Endothelial cell of umbilical vein (primary cell): ENCODE measurements at regions not wholly inside any gene's neighbourhood (a gene's known extent, or its start where the extent isn't known, plus 50 kb on each side); places are given as distances from the start of the nearest gene placed in this dataset.

ENCODE experiments used
- BruUV-seq: library from RNA; stranded (reverse); fragments of 400-500 nt; replicated peaks from 2 replicates; lab custom pipeline; 2021; lab: Mats Ljungman, UMichigan
- CTCF ChIA-PET: fragments of 300-600, 350-600 bp; sonication (Branson Sonifier 250); formaldehyde crosslinking; loops from one replicate; lab custom pipeline; 2021; ENCODE audit warnings: antibody characterized with exemption, inconsistent platforms; lab: Charles Lee
- POLR2A ChIA-PET: fragments of 300-600, 350-600 bp; sonication (Branson Sonifier 250); formaldehyde crosslinking; loops from one replicate; lab custom pipeline; 2021; ENCODE audit warnings: antibody characterized with exemption, inconsistent platforms; lab: Charles Lee
- DNase-seq: peaks from one replicate; pipeline ENCODE4 v3.0.0-alpha.2; 2011; ENCODE audit warnings: low read depth, low spot score
- FAIRE-seq: peaks from 2 replicates; lab custom pipeline; 2011; peaks lifted over from hg19 to GRCh38; lab: Jason Lieb, UNC
- H2AFZ ChIP-seq: 2 replicates; pipeline ENCODE4 v1.6.0; 2012; ENCODE audit warnings: low read depth, low read length, control low read depth, inconsistent platforms
- H3K27ac ChIP-seq: 2 replicates; pipeline ENCODE4 v1.5.1; 2011; ENCODE audit warnings: low read depth, mild to moderate bottlenecking, control low read depth, low read length, moderate library complexity; ENCODE audit not compliant: insufficient read depth
- H3K27me3 ChIP-seq, 2 experiments: 2 replicates each; pipeline versions ENCODE4 v1.6.0 to v1.6.1; 2011; ENCODE audit warnings: low read length in 2 of 2, mixed read lengths in 1 of 2; ENCODE audit not compliant: control insufficient read depth in 2 of 2, insufficient read depth in 2 of 2
- H3K36me3 ChIP-seq, 2 experiments: 2 replicates in 1 of 2; 3 replicates in 1 of 2; pipeline ENCODE4 v1.5.1; 2011; ENCODE audit warnings: low read length in 2 of 2, mild to moderate bottlenecking in 1 of 2, moderate library complexity in 1 of 2; ENCODE audit not compliant: control insufficient read depth in 2 of 2, insufficient read depth in 2 of 2; ENCODE audit errors: extremely low read depth in 1 of 2
- H3K4me1 ChIP-seq: 3 replicates; pipeline ENCODE4 v1.5.1; 2011; ENCODE audit warnings: mild to moderate bottlenecking, low read length; ENCODE audit not compliant: control insufficient read depth, insufficient read depth; ENCODE audit errors: extremely low read depth
- H3K4me2 ChIP-seq: 2 replicates; pipeline ENCODE4 v1.6.1; 2011; ENCODE audit warnings: low read length, control low read depth, mixed read lengths; ENCODE audit not compliant: insufficient read depth
- H3K4me3 ChIP-seq, 3 experiments: fragments of 200-600 bp in 1 of 3; sonication (generic), shearing (Covaris generic) in 1 of 3; replicated peaks in 1 of 3; 2 replicates each; pipeline ENCODE4 v1.5.1; 2011 to 2016; ENCODE audit warnings: control low read depth in 3 of 3, low read length in 3 of 3, mild to moderate bottlenecking in 2 of 3, inconsistent platforms in 1 of 3, low read depth in 1 of 3, moderate library complexity in 1 of 3; ENCODE audit not compliant: insufficient read depth in 1 of 3
- H3K79me2 ChIP-seq: 2 replicates; pipeline ENCODE4 v1.6.0; 2012; ENCODE audit warnings: low read length, inconsistent platforms; ENCODE audit not compliant: control insufficient read depth, insufficient read depth
- H3K9ac ChIP-seq: replicated peaks from 2 replicates; pipeline ENCODE3; 2011; ENCODE audit warnings: low read length, control low read depth; ENCODE audit not compliant: insufficient read depth; ENCODE audit errors: extremely low read depth
- H3K9me1 ChIP-seq: replicated peaks from 3 replicates; pipeline ENCODE4 v1.6.0; 2011; ENCODE audit warnings: mild to moderate bottlenecking, low read length; ENCODE audit not compliant: control insufficient read depth, insufficient read depth; ENCODE audit errors: extremely low read depth
- H3K9me3 ChIP-seq: replicated peaks from 2 replicates; pipeline ENCODE4 v1.5.1; 2012; ENCODE audit warnings: low read length, inconsistent platforms; ENCODE audit not compliant: control insufficient read depth, insufficient read depth
- H4K20me1 ChIP-seq: replicated peaks from 2 replicates; pipeline ENCODE3; 2011; ENCODE audit warnings: mild to moderate bottlenecking, low read length; ENCODE audit not compliant: control insufficient read depth, insufficient read depth; ENCODE audit errors: extremely low read depth
- CTCF ChIP-seq, 2 donors: IDR thresholded peaks; 1 replicate in 1 of 2; 2 replicates in 1 of 2; pipeline ENCODE4 v1.5.1; 2011; ENCODE audit warnings: low read length in 2 of 2, mild to moderate bottlenecking in 2 of 2, moderate library complexity in 2 of 2, control low read depth in 1 of 2, inconsistent platforms in 1 of 2, low read depth in 1 of 2; ENCODE audit not compliant: insufficient read depth in 1 of 2; ENCODE audit errors: extremely low read depth in 1 of 2
- EZH2 ChIP-seq: IDR thresholded peaks from 2 replicates; pipeline ENCODE4 v1.6.1; 2012; ENCODE audit warnings: borderline replicate concordance, low read depth, mild to moderate bottlenecking, moderate library complexity, low read length, inconsistent platforms; ENCODE audit not compliant: severe bottlenecking
- FOS ChIP-seq: IDR thresholded peaks from 2 replicates; pipeline ENCODE4 v1.6.1; 2011; ENCODE audit warnings: mild to moderate bottlenecking, low read length, moderate library complexity, borderline replicate concordance; ENCODE audit not compliant: insufficient read depth
- GATA2 ChIP-seq: IDR thresholded peaks from 2 replicates; pipeline ENCODE4 v1.7.0; 2011; ENCODE audit warnings: low read depth, mild to moderate bottlenecking, moderate library complexity, mixed read lengths, low read length; ENCODE audit not compliant: insufficient read length, insufficient read depth
- JUN ChIP-seq: IDR thresholded peaks from 2 replicates; pipeline ENCODE4 v1.6.1; 2011; ENCODE audit warnings: borderline replicate concordance, low read depth; ENCODE audit not compliant: insufficient read length, insufficient read depth
- MAX ChIP-seq: IDR thresholded peaks from 2 replicates; pipeline ENCODE4 v1.6.1; 2011; ENCODE audit not compliant: insufficient read depth, insufficient read length
- MYC ChIP-seq: IDR thresholded peaks from one replicate; pipeline ENCODE4 v1.6.1; 2011; ENCODE audit warnings: mild to moderate bottlenecking, low read depth, low read length
- POLR2A ChIP-seq: IDR thresholded peaks from 2 replicates; pipeline ENCODE4 v1.6.1; 2012; ENCODE audit warnings: low read depth, mild to moderate bottlenecking, control low read depth, low read length
- POLR2AphosphoS5 ChIP-seq: IDR thresholded peaks from 2 replicates; pipeline ENCODE4 v1.6.1; 2012; ENCODE audit warnings: low read depth, mild to moderate bottlenecking, control low read depth, low read length, moderate library complexity; ENCODE audit not compliant: insufficient read depth
- dilution Hi-C: fragments of 300-500 bp; cut with MboI; formaldehyde crosslinking; loops from one replicate; pipeline ENCODE4 v1.15.0; 2019; ENCODE audit warnings: low sequenced_read_pairs; ENCODE audit not compliant: extremely low pct_ligation_motif_present
- intact Hi-C: fragments of 100-400 bp; cut with micrococcal nuclease; formaldehyde crosslinking; loops from one replicate; pipeline ENCODE4 v1.10.0; 2022

- Histone ChIP-seq H3K36me3 (no peaks in the 10 kb centered on the region), H3K27ac (peak overlapping the region; percentile 92), H3K27me3 (no peaks in the 10 kb centered on the region), H3K4me1 (peaks cover 34% of the 10 kb centered on the region), H4K20me1 (no peaks in the 10 kb centered on the region), H3K4me3 (peak overlapping the region in 2 of 3 experiments; percentile 3 to 93), H3K4me2 (peak overlapping the region; percentile 94), H3K9me3 (no peaks in the 10 kb centered on the region), H3K9me1 (no peaks in the 10 kb centered on the region), H2AFZ (peak overlapping the region; percentile 80), H3K9ac (peak overlapping the region; percentile 93), H3K79me2 (peaks cover 19% of the 10 kb centered on the region)
- POLR2A ChIA-PET: no interaction called here
- CTCF ChIA-PET: interaction anchor here (0.6 to 2.2 kb wide), 8 partner anchors 11 to 549 kb away, joined by 3 to 21 read pairs (median 5); no protein-coding TSS in a partner anchor
- DNase-seq (peak; percentile 8), FAIRE-seq (no peak)
- BruUV-seq: no TSS peak
- TF ChIP-seq CTCF (IDR thresholded peaks at IDR 0.05; ENCODE audit: extremely low read depth in 1 of 2, insufficient read depth in 1 of 2, low read depth in 1 of 2, low read length in 2 of 2) (no peak), MYC (no peak), GATA2 (no peak), FOS (no peak), POLR2A (no peak), JUN (no peak), MAX (no peak), EZH2 (no peak), POLR2AphosphoS5 (no peak)
- dilution Hi-C loops (no loop called here), intact Hi-C loops (loop anchor here (10.0 kb wide), 1 partner anchor 318 kb away; the partner anchor contains the start of gene FBXO31)
Measured at GRCh38 chr16:87066133-87067002, 250.8 kb downstream of the C16orf95 start.
